PFSK-1 (cell line): ENCODE measurements at regions not wholly inside any gene's neighbourhood (a gene's known extent, or its start where the extent isn't known, plus 50 kb on each side); places are given as distances from the start of the nearest gene placed in this dataset.

Source experiments
- POLR2AphosphoS5 ChIP-seq: IDR thresholded peaks from 2 replicates; pipeline ENCODE4 v1.6.1; 2012; ENCODE audit warnings: low read depth, mild to moderate bottlenecking, control low read depth, low read length, moderate library complexity
- TF ChIP-seq, protein P1 (sequence below), 2 experiments: IDR thresholded peaks; 2 replicates each; pipeline versions ENCODE4 v1.6.1 to v1.8.0; 2011 to 2012; ENCODE audit warnings: low read depth in 2 of 2, low read length in 2 of 2, control low read depth in 1 of 2, inconsistent platforms in 1 of 2, mild to moderate bottlenecking in 1 of 2, moderate library complexity in 1 of 2; ENCODE audit not compliant: insufficient read depth in 1 of 2

DNA sequence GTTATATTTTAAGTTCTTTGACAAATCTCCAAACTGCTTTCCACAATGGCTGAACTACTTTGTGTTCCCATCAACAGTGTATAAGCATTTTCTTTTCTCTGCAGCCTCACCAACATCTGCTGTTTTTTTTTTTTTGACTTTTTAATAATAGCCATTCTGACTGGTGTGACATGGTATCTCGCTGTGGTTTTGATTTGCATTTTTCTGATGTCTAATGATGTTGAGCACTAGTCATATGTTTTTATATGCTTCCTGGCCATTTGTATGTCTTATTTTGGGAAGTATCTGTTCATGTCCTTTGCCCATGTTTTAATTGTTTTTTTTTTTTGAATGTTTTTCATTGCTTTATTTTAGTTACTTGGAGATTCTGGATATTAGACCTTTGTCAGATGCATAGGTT lies 196.6 kb downstream of the PLK2 start:
- TF ChIP-seq POLR2AphosphoS5: no peak
- TF ChIP-seq, protein P1, sequence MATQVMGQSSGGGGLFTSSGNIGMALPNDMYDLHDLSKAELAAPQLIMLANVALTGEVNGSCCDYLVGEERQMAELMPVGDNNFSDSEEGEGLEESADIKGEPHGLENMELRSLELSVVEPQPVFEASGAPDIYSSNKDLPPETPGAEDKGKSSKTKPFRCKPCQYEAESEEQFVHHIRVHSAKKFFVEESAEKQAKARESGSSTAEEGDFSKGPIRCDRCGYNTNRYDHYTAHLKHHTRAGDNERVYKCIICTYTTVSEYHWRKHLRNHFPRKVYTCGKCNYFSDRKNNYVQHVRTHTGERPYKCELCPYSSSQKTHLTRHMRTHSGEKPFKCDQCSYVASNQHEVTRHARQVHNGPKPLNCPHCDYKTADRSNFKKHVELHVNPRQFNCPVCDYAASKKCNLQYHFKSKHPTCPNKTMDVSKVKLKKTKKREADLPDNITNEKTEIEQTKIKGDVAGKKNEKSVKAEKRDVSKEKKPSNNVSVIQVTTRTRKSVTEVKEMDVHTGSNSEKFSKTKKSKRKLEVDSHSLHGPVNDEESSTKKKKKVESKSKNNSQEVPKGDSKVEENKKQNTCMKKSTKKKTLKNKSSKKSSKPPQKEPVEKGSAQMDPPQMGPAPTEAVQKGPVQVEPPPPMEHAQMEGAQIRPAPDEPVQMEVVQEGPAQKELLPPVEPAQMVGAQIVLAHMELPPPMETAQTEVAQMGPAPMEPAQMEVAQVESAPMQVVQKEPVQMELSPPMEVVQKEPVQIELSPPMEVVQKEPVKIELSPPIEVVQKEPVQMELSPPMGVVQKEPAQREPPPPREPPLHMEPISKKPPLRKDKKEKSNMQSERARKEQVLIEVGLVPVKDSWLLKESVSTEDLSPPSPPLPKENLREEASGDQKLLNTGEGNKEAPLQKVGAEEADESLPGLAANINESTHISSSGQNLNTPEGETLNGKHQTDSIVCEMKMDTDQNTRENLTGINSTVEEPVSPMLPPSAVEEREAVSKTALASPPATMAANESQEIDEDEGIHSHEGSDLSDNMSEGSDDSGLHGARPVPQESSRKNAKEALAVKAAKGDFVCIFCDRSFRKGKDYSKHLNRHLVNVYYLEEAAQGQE (IDR thresholded peaks at IDR 0.05; ENCODE audit: insufficient read depth in 1 of 2, low read depth in 2 of 2, low read length in 2 of 2): no peak
